ENCODE measurements at regions not wholly inside any gene's neighbourhood (a gene's known extent, or its start where the extent isn't known, plus 50 kb on each side); places are given as distances from the start of the nearest gene placed in this dataset.

DNA sequence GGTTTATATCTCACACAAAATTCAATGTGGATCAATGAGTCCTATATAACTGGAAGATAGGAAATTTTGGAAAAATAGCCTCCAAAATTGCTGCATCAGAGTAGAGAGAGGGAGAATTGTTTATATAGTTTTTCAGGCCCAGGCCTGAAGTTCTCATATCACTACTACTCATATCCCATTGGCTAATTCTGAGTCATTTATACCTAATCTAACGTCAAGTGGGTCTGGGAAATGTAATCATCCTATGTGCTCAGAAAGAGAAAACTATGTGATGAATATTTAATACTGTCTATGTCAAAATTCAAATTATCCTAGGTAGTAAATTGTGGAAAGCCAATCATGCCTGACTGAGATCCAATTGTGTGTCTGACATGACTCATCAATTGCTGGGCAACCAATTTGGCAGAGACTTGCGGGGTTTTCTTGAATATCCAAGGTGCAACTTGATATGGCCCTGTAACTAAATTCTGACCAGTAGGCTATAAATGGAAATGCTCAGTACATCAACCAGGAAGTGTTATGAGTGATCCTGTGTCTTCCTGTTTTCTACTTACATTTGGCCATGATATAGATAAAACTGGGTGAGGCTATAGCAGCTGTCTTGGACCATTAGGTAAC, 744.4 kb downstream of the KCNJ3 start:
- TF ChIP-seq, protein P1, sequence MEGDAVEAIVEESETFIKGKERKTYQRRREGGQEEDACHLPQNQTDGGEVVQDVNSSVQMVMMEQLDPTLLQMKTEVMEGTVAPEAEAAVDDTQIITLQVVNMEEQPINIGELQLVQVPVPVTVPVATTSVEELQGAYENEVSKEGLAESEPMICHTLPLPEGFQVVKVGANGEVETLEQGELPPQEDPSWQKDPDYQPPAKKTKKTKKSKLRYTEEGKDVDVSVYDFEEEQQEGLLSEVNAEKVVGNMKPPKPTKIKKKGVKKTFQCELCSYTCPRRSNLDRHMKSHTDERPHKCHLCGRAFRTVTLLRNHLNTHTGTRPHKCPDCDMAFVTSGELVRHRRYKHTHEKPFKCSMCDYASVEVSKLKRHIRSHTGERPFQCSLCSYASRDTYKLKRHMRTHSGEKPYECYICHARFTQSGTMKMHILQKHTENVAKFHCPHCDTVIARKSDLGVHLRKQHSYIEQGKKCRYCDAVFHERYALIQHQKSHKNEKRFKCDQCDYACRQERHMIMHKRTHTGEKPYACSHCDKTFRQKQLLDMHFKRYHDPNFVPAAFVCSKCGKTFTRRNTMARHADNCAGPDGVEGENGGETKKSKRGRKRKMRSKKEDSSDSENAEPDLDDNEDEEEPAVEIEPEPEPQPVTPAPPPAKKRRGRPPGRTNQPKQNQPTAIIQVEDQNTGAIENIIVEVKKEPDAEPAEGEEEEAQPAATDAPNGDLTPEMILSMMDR (IDR thresholded peaks at IDR 0.05 in 4 of 5, conservative IDR thresholded peaks at IDR 0.05 in 1 of 5): no peak
- TF ChIP-seq POLR2A (IDR thresholded peaks at IDR 0.05): no peak
- DNase-seq: no peak
- intact Hi-C loops (cut with DNase I; ENCODE audit: low total_unique reads) (no loop called here), in situ Hi-C loops (cut with MboI; ENCODE audit: low sequenced_read_pairs in 4 of 4) (no loop called here)
- H3K4me1 ChIP-seq: no peaks in the 10 kb centered on the region
- no peaks in the 10 kb centered on the region for H3K27me3 ChIP-seq
- no peak for ATAC-seq
- H3K4me3 ChIP-seq: no peak overlapping the region
- H3K9me3 ChIP-seq: no peaks in the 10 kb centered on the region
- H3K36me3 ChIP-seq: no peaks in the 10 kb centered on the region
- H3K27ac ChIP-seq: no peak overlapping the region

DNA sequence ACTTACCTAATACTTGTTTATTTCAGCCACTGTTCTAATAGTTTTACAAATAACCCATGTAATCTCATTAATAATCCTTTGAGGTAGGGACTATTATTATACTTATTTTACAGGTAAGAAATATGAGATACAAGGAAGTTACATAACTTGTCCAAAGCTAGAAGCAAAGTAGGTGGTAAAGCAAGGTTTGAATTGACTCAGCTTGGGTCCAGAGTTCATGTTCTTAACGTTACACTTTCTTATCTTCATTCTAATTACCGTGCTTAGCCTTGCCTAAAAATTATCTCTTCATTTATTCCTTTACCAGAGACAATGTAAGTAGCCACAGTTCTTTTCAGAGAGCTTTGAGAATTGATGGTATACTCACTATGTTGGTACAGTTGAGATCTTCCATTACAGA, 743.6 kb downstream of the KCNJ3 start:
- H3K4me3 ChIP-seq: no peak overlapping the region
- no peaks in the 10 kb centered on the region for H3K4me1 ChIP-seq
- no peak for DNase-seq
- no peaks in the 10 kb centered on the region for H3K27me3 ChIP-seq
- in situ Hi-C loops (cut with MboI; ENCODE audit: low sequenced_read_pairs in 4 of 4) (no loop called here), intact Hi-C loops (cut with DNase I; ENCODE audit: low total_unique reads) (no loop called here)
- no peaks in the 10 kb centered on the region for H3K36me3 ChIP-seq
- no peak for ATAC-seq
- H3K9me3 ChIP-seq: no peaks in the 10 kb centered on the region
- no peak for TF ChIP-seq POLR2A (IDR thresholded peaks at IDR 0.05)
- TF ChIP-seq, protein P1 (IDR thresholded peaks at IDR 0.05 in 4 of 5, conservative IDR thresholded peaks at IDR 0.05 in 1 of 5): no peak
- no peak overlapping the region for H3K27ac ChIP-seq

DNA sequence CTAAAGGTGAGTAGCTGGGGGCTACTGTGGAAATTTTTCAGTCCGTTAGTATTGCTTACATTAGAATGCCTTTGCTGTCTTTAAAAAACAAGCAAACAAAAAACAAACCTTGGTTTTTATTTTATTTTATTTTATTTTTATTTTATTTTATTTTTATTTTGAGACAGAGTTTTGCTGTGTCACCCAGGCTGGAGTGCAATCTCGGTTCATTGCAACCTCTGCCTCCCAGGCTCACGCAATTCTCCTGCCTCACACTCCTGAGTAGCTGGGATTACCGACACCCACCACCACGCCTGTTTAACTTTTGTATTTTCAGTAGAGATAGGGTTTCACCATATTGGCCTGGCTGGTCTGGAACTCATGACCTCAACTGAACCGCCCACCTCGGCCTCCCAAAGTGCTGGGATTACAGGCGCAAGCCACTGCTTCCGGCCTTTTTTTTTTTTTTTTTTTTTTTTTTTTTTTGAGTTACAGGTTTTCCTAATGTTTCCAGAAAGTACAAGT, 732.6 kb downstream of the KCNJ3 start:
- no peaks in the 10 kb centered on the region for H3K4me1 ChIP-seq
- no peak overlapping the region for H3K27ac ChIP-seq
- H3K4me3 ChIP-seq: no peak overlapping the region
- TF ChIP-seq, protein P1 (IDR thresholded peaks at IDR 0.05 in 4 of 5, conservative IDR thresholded peaks at IDR 0.05 in 1 of 5): no peak
- TF ChIP-seq POLR2A (IDR thresholded peaks at IDR 0.05): no peak
- intact Hi-C loops (cut with DNase I; ENCODE audit: low total_unique reads) (no loop called here), in situ Hi-C loops (cut with MboI; ENCODE audit: low sequenced_read_pairs in 4 of 4) (no loop called here)
- no peak for ATAC-seq
- no peaks in the 10 kb centered on the region for H3K36me3 ChIP-seq
- no peaks in the 10 kb centered on the region for H3K27me3 ChIP-seq
- DNase-seq: no peak
- H3K9me3 ChIP-seq: no peaks in the 10 kb centered on the region

GRCh38 chr2:155427470-155427869, 729.0 kb downstream of the KCNJ3 start:
- Histone ChIP-seq H3K27ac (no peak overlapping the region), H3K4me1 (no peaks in the 10 kb centered on the region), H3K27me3 (no peaks in the 10 kb centered on the region), H3K9me3 (no peaks in the 10 kb centered on the region), H3K4me3 (no peak overlapping the region), H3K36me3 (no peaks in the 10 kb centered on the region)
- in situ Hi-C loops (cut with MboI; ENCODE audit: low sequenced_read_pairs in 4 of 4) (no loop called here), intact Hi-C loops (cut with DNase I; ENCODE audit: low total_unique reads) (no loop called here)
- ATAC-seq (no peak), DNase-seq (no peak)
- TF ChIP-seq POLR2A (IDR thresholded peaks at IDR 0.05): no peak
- TF ChIP-seq, protein P1 (IDR thresholded peaks at IDR 0.05 in 4 of 5, conservative IDR thresholded peaks at IDR 0.05 in 1 of 5): no peak

- ATAC-seq (no peak), DNase-seq (no peak)
- Histone ChIP-seq H3K27ac (no peak overlapping the region), H3K4me3 (no peak overlapping the region), H3K9me3 (no peaks in the 10 kb centered on the region), H3K4me1 (no peaks in the 10 kb centered on the region), H3K36me3 (no peaks in the 10 kb centered on the region), H3K27me3 (no peaks in the 10 kb centered on the region)
- intact Hi-C loops (cut with DNase I; ENCODE audit: low total_unique reads) (no loop called here), in situ Hi-C loops (cut with MboI; ENCODE audit: low sequenced_read_pairs in 4 of 4) (no loop called here)
- TF ChIP-seq POLR2A (IDR thresholded peaks at IDR 0.05): no peak
- TF ChIP-seq, protein P1 (IDR thresholded peaks at IDR 0.05 in 4 of 5, conservative IDR thresholded peaks at IDR 0.05 in 1 of 5): no peak
These were observed 726.0 kb downstream of the KCNJ3 start for GRCh38 chr2:155424518-155424917.
